GM21529 (cell line): ENCODE measurements at regions not wholly inside any gene's neighbourhood (a gene's known extent, or its start where the extent isn't known, plus 50 kb on each side); places are given as distances from the start of the nearest gene placed in this dataset.
A peak's percentile ranks its signal among the peaks of the same experiment; 100 is the strongest.
"Not testable (repeated sequence)": the region's sequence is repeated elsewhere in the genome, so short reads cannot be mapped to it uniquely, and the experiment has no call there.

Source experiments
- ATAC-seq: cut with Tn5 transposase; IDR thresholded peaks from one replicate; pipeline ENCODE4 v1.9.1; 2021; ENCODE audit not compliant: unreplicated experiment

- no peak for ATAC-seq
Measured at GRCh38 chr12:125304029-125304428, 238.8 kb downstream of the AACS start.

- no peak for ATAC-seq
Measured at GRCh38 chr12:125305231-125305630, 240.0 kb downstream of the AACS start.

- ATAC-seq: no peak
Measured at GRCh38 chr12:125310461-125310860, 245.2 kb downstream of the AACS start.

GRCh38 chr12:125311050-125311449 lies 245.8 kb downstream of the AACS start:
- no peak for ATAC-seq

- ATAC-seq: no peak
Measured at GRCh38 chr12:125312471-125312870, 247.2 kb downstream of the AACS start.

GRCh38 chr12:125314051-125314755 lies 249.0 kb downstream of the AACS start:
- no peak for ATAC-seq

- no peak for ATAC-seq
Measured at GRCh38 chr12:125315771-125316170, 250.5 kb downstream of the AACS start.

GRCh38 chr12:125320177-125320576 lies 254.9 kb downstream of the AACS start:
- no peak for ATAC-seq

GRCh38 chr12:125324861-125325490 lies 259.7 kb downstream of the AACS start:
- ATAC-seq: no peak

- ATAC-seq: no peak
Measured at GRCh38 chr12:125329239-125330102, 264.2 kb downstream of the AACS start.

- peak; percentile 94 for ATAC-seq
Measured at GRCh38 chr12:125330645-125331341, 265.6 kb downstream of the AACS start.

GRCh38 chr12:125331342-125332052 lies 266.3 kb downstream of the AACS start:
- no peak for ATAC-seq

GRCh38 chr12:125332900-125333299 lies 267.7 kb downstream of the AACS start:
- ATAC-seq: no peak

GRCh38 chr12:125336246-125336645 lies 271.0 kb downstream of the AACS start:
- no peak for ATAC-seq

GRCh38 chr12:125340791-125341190 lies 275.6 kb downstream of the AACS start:
- no peak for ATAC-seq

- ATAC-seq: no peak
Measured at GRCh38 chr12:125341422-125341821, 276.2 kb downstream of the AACS start.

GRCh38 chr12:125343649-125344048 lies 278.4 kb downstream of the AACS start:
- ATAC-seq: no peak

- no peak for ATAC-seq
Measured at GRCh38 chr12:125346362-125346761, 281.1 kb downstream of the AACS start.

- no peak for ATAC-seq
Measured at GRCh38 chr12:125351788-125352187, 286.6 kb downstream of the AACS start.

GRCh38 chr12:125353002-125353401 lies 287.8 kb downstream of the AACS start:
- ATAC-seq: not testable (repeated sequence)

GRCh38 chr12:125353871-125354270 lies 288.6 kb downstream of the AACS start:
- no peak for ATAC-seq
